ENCODE measurements at regions not wholly inside any gene's neighbourhood (a gene's known extent, or its start where the extent isn't known, plus 50 kb on each side); places are given as distances from the start of the nearest gene placed in this dataset.

GRCh38 chr4:86529436-86529835 lies 64.7 kb upstream of the PTPN13 start:
- DNase-seq = no peak

DNA sequence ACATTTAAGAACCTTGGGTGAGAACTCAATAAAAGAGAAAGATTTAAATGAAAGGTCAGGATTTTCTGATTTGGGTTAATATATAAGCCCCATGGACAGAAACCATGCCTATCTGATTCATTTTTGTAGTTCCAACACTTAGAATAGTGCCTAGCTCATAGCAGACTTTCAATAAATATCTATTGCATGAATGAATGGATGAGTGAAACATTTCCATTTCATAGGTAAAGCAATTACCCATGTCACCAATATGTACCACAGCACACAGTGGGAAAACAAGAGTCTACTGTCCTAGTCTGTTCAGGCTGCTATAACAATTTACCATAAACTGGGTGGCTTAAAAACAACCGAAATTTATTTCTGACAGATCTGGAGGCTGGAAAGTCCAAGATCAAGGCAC lies 63.9 kb upstream of the PTPN13 start:
- DNase-seq = no peak

DNA sequence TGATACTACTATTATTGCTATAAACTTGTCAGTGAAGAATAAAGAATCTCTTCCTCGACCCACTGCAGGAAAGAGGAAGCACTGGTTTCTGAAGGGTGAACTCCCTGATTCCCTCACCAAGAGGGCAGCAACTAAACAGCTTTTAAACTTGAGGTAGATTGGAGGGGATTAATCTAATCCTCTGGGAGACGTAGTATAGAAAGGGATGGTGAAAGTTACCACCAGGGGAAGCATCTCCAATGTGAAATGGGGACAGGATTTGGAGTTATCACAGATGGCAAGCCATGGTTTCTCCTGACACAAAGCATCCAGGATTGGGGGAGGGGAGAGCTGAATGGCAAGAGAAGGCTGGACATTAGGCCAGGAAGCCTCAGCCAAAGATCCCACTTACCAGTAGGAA lies 62.7 kb upstream of the PTPN13 start:
- DNase-seq = no peak

DNA sequence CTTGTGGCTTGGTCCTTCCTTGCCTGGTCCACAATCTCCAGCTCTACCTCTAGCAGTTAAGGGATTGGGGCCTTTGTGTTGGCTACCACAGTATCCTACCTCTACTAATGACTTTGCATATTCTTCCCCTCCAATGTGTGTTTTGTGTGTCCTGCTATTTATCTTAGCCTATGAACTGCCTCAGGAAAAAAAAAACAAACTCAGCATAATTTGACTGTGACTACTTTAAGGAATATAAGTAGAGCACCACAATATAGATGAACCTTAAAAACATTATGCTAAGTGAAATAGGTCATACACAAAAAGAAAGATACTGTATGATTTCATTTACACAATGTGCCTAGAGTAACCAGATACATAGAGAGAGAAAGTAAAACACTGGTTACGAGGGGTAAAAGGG lies 61.3 kb upstream of the PTPN13 start:
- no peak for DNase-seq

DNA sequence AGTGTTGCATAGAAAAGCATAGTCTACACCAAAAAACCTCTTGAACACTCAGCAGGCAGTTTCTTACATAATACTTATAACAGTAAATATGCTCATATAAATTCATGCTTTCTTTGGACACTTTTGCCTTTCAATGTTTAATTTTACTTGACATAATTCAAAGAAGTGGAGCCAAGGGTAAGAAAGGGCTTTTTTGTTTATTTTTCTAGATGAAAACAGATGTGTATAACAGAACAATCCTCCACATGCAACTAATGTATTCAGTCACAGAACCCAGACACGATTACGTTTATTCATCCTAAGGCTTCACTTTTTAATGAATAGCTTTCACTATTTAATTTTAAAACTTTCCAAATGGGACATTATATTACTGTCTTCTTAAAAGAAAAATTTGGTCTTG lies 58.0 kb upstream of the PTPN13 start:
- no peak for DNase-seq

DNA sequence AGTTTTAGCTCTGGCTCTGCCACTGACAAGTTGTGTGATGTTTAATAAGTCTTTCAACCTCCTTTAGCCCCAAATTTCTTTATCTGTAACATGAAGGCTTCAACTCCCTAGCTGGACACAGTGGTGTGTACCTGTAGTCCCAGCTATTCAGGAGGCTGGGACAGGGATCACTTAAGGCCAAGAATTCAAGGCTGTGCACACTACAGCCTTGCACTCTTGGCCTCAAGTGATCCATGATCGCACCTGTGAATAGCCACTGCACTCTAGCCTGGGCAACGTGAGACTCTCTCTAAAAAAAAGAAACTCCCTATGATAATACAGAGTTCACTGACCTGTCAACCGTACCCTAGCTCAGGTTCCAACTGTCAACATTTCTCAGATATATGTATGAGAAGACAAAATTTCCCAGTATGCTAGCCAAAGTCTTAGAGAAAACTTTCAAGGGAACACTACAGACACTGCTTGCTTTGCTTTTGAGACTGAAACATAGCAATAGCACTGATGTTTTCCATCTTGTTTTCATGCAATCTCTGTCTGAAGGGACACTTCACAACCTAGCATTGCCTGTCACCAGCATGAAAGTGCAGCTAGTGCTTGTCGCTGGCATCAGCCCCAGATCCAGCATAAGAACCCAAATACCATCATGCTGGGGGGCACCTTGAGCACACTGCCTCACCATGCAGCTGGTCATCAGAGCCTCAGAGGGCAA lies 51.6 kb upstream of the PTPN13 start:
- DNase-seq = no peak

- no peak for DNase-seq
These were observed 51.0 kb upstream of the PTPN13 start for GRCh38 chr4:86543080-86543479.

- DNase-seq = peak; percentile 54
These were observed 50.4 kb upstream of the PTPN13 start for GRCh38 chr4:86543560-86544309.

DNA sequence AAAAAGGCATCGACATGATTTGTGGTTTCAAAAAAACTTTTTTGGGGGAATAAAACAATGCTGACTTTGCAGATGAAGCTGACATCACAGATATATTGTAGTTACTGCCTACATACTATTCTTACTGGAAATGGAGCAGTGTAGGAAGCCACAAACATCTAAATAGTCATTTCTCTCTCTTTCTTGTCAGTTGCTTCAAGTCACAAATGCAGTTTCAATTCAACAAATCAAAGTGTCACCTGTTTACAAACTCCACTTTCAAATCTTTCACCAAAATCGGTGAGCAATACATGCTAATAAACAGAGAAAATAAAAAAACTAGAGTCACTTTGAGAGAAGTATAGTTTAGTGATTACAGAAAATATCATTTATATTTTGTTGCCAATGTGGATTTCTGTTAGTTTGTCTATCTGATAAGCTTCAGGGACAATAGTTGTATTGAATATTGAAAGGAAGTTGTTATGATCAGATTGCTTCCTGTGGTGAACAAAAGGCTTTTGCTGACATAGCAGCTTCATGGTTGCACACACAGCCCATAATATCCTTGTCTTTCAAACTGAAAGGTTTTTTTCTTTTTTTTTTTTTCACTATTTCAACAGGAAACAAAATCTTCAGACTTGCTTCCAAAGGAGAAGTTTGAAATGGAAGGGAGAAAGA lies 49.7 kb upstream of the PTPN13 start:
- no peak for DNase-seq

Measured in fibroblast of skin of scalp (primary cell).